SK-N-SH treated with all-trans-retinoic acid at 6 μM for 48 hours (cell line): ENCODE measurements at regions not wholly inside any gene's neighbourhood (a gene's known extent, or its start where the extent isn't known, plus 50 kb on each side); places are given as distances from the start of the nearest gene placed in this dataset.

Experiments
- ATAC-seq: fragments of 200-7000 bp; cut with Tn5 transposase; 3 replicates; pipeline ENCODE4 v1.9.1; 2020; ENCODE audit warnings: mild to moderate bottlenecking, moderate library complexity
- ARNTL ChIP-seq: fragments of 450-650 bp; formaldehyde crosslinking; IDR thresholded peaks from 2 replicates; pipeline ENCODE4 v1.5.0; 2020; ENCODE audit warnings: low read depth, mild to moderate bottlenecking, moderate library complexity, borderline replicate concordance
- BACH2 ChIP-seq: fragments of 250-450 bp; sonication (Bioruptor Pico); IDR thresholded peaks from 2 replicates; pipeline ENCODE4 v1.9.0; 2021; ENCODE audit warnings: mild to moderate bottlenecking, borderline replicate concordance
- CSDC2 ChIP-seq: fragments of 250-450 bp; sonication (Bioruptor Pico); IDR thresholded peaks from 2 replicates; pipeline ENCODE4 v1.5.0; 2020; ENCODE audit warnings: mild to moderate bottlenecking, moderate library complexity
- ESRRG ChIP-seq: fragments of 250-450 bp; sonication (Bioruptor Pico); IDR thresholded peaks from 2 replicates; pipeline ENCODE4 v1.6.1; 2021; ENCODE audit warnings: mild to moderate bottlenecking
- GLIS3 ChIP-seq: fragments of 250-450 bp; sonication (Bioruptor Pico); IDR thresholded peaks from 2 replicates; pipeline ENCODE4 v1.5.0; 2020; ENCODE audit warnings: mild to moderate bottlenecking, moderate library complexity
- ISL1 ChIP-seq: fragments of 250-450 bp; sonication (Bioruptor Pico); IDR thresholded peaks from 2 replicates; pipeline ENCODE4 v2.1.2; 2022; ENCODE audit warnings: mild to moderate bottlenecking, moderate library complexity
- OSR1 ChIP-seq: fragments of 250-450 bp; sonication (Bioruptor Pico); IDR thresholded peaks from 2 replicates; pipeline ENCODE4 v1.8.0; 2022; ENCODE audit warnings: moderate library complexity, mild to moderate bottlenecking, inconsistent platforms
- RARB ChIP-seq: fragments of 250-450 bp; sonication (Bioruptor Pico); IDR thresholded peaks from 2 replicates; pipeline ENCODE4 v1.8.0; 2021; ENCODE audit warnings: mild to moderate bottlenecking, moderate library complexity
- SNAI2 ChIP-seq: fragments of 250-450 bp; sonication (Bioruptor Pico); IDR thresholded peaks from 2 replicates; pipeline ENCODE4 v1.5.0; 2020; ENCODE audit warnings: mild to moderate bottlenecking, moderate library complexity
- TCF4 ChIP-seq: fragments of 250-450 bp; sonication (Bioruptor Pico); IDR thresholded peaks from 2 replicates; pipeline ENCODE4 v1.8.0; 2021; ENCODE audit warnings: mild to moderate bottlenecking, moderate library complexity, borderline replicate concordance
- TOX ChIP-seq: fragments of 250-450 bp; sonication (Bioruptor Pico); IDR thresholded peaks from 2 replicates; pipeline ENCODE4 v1.8.0; 2021; ENCODE audit warnings: mild to moderate bottlenecking, moderate library complexity, borderline replicate concordance
- ZC3H10 ChIP-seq: fragments of 250-450 bp; sonication (Bioruptor Pico); IDR thresholded peaks from 2 replicates; pipeline ENCODE4 v1.5.1; 2021; ENCODE audit warnings: mild to moderate bottlenecking, moderate library complexity
- ZNF70 ChIP-seq: fragments of 450-650 bp; formaldehyde crosslinking; IDR thresholded peaks from 2 replicates; pipeline ENCODE4 v1.5.0; 2020; ENCODE audit warnings: mild to moderate bottlenecking, moderate library complexity
- TF ChIP-seq, protein P1 (sequence below): fragments of 250-450 bp; sonication (Bioruptor Pico); IDR thresholded peaks from 2 replicates; pipeline ENCODE4 v1.5.0; 2020; ENCODE audit warnings: mild to moderate bottlenecking, moderate library complexity
- TF ChIP-seq, protein P2 (sequence below): fragments of 250-450 bp; sonication (Bioruptor Pico); IDR thresholded peaks from 2 replicates; pipeline ENCODE4 v1.8.0; 2020; ENCODE audit warnings: mild to moderate bottlenecking, moderate library complexity, borderline replicate concordance
- TF ChIP-seq, protein P3 (sequence below): fragments of 250-450 bp; sonication (Bioruptor Pico); IDR thresholded peaks from 2 replicates; pipeline ENCODE4 v1.5.1; 2021; ENCODE audit warnings: mild to moderate bottlenecking, moderate library complexity
- TF ChIP-seq, protein P4 (sequence below): fragments of 250-450 bp; sonication (Bioruptor Pico); IDR thresholded peaks from 2 replicates; pipeline ENCODE4 v1.8.0; 2021; ENCODE audit warnings: low read depth, mild to moderate bottlenecking, moderate library complexity, borderline replicate concordance
- TF ChIP-seq, protein P5 (sequence below): fragments of 250-450 bp; sonication (Bioruptor Pico); IDR thresholded peaks from 2 replicates; pipeline ENCODE4 v1.5.1; 2020; ENCODE audit warnings: low read depth, mild to moderate bottlenecking, moderate library complexity

DNA sequence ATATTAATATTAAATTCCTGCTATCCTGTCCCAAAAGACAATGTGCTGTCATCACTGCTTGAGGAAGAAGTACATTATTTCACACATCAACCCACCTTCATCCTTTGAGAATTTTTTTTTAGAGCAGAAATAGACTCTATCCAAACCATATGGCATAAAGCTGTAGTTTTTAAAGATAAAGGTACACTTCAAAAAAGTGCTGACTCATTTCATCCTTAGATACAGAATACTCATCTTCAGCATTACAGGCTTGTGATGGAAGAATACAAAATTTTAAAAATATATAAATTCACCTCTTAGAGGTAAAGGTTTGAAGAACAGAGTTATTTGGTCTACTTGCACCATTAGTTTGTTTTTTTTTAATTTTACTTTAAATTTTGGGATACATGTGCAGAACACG, 126.7 kb upstream of the ERG start:
- ATAC-seq: no peak
- TF ChIP-seq TCF4 (no peak), ARNTL (no peak), BACH2 (no peak), CSDC2 (CRISPR knock-in tag) (no peak)
- TF ChIP-seq, protein P1, sequence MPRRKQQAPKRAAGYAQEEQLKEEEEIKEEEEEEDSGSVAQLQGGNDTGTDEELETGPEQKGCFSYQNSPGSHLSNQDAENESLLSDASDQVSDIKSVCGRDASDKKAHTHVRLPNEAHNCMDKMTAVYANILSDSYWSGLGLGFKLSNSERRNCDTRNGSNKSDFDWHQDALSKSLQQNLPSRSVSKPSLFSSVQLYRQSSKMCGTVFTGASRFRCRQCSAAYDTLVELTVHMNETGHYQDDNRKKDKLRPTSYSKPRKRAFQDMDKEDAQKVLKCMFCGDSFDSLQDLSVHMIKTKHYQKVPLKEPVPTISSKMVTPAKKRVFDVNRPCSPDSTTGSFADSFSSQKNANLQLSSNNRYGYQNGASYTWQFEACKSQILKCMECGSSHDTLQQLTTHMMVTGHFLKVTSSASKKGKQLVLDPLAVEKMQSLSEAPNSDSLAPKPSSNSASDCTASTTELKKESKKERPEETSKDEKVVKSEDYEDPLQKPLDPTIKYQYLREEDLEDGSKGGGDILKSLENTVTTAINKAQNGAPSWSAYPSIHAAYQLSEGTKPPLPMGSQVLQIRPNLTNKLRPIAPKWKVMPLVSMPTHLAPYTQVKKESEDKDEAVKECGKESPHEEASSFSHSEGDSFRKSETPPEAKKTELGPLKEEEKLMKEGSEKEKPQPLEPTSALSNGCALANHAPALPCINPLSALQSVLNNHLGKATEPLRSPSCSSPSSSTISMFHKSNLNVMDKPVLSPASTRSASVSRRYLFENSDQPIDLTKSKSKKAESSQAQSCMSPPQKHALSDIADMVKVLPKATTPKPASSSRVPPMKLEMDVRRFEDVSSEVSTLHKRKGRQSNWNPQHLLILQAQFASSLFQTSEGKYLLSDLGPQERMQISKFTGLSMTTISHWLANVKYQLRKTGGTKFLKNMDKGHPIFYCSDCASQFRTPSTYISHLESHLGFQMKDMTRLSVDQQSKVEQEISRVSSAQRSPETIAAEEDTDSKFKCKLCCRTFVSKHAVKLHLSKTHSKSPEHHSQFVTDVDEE (CRISPR knock-in tag): no peak

DNA sequence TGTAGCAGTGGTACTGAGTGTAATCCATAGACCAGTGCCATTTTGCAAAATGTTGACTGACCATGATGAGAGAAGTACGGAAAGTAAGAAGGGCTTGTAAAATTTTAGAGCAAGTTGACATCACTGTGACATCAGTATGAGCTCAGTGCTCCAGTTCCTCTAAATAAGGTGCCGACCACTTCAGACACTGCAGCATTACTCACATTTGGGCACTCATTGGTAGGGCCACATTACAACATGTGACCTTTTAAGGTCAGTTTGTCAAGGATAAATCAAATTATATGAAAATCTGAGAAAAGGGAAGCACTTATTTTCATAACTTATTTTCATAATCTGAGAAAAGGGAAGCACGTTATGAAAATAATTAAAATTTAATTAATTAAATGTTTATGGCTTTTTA, 128.0 kb upstream of the ERG start:
- no peak for ATAC-seq
- no peak for TF ChIP-seq TCF4
- TF ChIP-seq RARB: no peak
- TF ChIP-seq, protein P2, sequence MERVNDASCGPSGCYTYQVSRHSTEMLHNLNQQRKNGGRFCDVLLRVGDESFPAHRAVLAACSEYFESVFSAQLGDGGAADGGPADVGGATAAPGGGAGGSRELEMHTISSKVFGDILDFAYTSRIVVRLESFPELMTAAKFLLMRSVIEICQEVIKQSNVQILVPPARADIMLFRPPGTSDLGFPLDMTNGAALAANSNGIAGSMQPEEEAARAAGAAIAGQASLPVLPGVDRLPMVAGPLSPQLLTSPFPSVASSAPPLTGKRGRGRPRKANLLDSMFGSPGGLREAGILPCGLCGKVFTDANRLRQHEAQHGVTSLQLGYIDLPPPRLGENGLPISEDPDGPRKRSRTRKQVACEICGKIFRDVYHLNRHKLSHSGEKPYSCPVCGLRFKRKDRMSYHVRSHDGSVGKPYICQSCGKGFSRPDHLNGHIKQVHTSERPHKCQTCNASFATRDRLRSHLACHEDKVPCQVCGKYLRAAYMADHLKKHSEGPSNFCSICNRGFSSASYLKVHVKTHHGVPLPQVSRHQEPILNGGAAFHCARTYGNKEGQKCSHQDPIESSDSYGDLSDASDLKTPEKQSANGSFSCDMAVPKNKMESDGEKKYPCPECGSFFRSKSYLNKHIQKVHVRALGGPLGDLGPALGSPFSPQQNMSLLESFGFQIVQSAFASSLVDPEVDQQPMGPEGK: no peak
- TF ChIP-seq, protein P1 (CRISPR knock-in tag): no peak
- TF ChIP-seq TOX (CRISPR knock-in tag): no peak
- no peak for TF ChIP-seq ZC3H10
- TF ChIP-seq, protein P3, sequence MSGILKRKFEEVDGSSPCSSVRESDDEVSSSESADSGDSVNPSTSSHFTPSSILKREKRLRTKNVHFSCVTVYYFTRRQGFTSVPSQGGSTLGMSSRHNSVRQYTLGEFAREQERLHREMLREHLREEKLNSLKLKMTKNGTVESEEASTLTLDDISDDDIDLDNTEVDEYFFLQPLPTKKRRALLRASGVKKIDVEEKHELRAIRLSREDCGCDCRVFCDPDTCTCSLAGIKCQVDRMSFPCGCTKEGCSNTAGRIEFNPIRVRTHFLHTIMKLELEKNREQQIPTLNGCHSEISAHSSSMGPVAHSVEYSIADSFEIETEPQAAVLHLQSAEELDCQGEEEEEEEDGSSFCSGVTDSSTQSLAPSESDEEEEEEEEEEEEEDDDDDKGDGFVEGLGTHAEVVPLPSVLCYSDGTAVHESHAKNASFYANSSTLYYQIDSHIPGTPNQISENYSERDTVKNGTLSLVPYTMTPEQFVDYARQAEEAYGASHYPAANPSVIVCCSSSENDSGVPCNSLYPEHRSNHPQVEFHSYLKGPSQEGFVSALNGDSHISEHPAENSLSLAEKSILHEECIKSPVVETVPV (CRISPR knock-in tag): no peak
- TF ChIP-seq ISL1 (CRISPR knock-in tag): no peak
- no peak for TF ChIP-seq OSR1 (CRISPR knock-in tag)
- TF ChIP-seq BACH2: no peak

DNA sequence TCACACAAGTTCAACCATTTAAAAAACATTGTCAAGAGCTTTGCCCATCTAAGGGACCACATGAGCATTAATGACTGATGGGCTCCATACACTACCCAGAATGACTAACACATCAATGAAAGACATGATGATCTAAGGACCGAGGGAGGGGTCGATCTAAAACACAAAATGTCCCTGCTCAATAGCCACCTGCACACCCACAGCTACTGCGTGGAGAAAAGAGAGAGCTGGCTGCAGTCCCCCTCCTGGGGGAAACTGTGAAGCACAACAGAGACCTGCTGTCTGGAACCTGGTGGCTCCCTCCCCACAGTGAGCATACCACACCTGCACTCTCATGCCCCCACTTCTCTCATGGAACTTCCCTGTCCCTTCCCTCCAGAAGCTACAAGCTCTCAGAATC, 130.1 kb upstream of the ERG start:
- TF ChIP-seq RARB (no peak), SNAI2 (CRISPR knock-in tag) (no peak), ZNF70 (CRISPR knock-in tag) (no peak), ZC3H10 (no peak), CSDC2 (CRISPR knock-in tag) (no peak), TOX (CRISPR knock-in tag) (no peak), OSR1 (CRISPR knock-in tag) (no peak), GLIS3 (CRISPR knock-in tag) (no peak), ESRRG (CRISPR knock-in tag) (no peak)
- TF ChIP-seq, protein P4, sequence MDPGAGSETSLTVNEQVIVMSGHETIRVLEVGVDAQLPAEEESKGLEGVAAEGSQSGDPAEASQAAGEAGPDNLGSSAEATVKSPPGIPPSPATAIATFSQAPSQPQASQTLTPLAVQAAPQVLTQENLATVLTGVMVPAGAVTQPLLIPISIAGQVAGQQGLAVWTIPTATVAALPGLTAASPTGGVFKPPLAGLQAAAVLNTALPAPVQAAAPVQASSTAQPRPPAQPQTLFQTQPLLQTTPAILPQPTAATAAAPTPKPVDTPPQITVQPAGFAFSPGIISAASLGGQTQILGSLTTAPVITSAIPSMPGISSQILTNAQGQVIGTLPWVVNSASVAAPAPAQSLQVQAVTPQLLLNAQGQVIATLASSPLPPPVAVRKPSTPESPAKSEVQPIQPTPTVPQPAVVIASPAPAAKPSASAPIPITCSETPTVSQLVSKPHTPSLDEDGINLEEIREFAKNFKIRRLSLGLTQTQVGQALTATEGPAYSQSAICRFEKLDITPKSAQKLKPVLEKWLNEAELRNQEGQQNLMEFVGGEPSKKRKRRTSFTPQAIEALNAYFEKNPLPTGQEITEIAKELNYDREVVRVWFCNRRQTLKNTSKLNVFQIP: no peak
- TF ChIP-seq, protein P5, sequence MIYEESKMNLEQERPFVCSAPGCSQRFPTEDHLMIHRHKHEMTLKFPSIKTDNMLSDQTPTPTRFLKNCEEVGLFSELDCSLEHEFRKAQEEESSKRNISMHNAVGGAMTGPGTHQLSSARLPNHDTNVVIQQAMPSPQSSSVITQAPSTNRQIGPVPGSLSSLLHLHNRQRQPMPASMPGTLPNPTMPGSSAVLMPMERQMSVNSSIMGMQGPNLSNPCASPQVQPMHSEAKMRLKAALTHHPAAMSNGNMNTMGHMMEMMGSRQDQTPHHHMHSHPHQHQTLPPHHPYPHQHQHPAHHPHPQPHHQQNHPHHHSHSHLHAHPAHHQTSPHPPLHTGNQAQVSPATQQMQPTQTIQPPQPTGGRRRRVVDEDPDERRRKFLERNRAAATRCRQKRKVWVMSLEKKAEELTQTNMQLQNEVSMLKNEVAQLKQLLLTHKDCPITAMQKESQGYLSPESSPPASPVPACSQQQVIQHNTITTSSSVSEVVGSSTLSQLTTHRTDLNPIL (CRISPR knock-in tag): no peak
- TF ChIP-seq, protein P3 (CRISPR knock-in tag): no peak
- no peak for ATAC-seq
